ENCODE measurements at regions not wholly inside any gene's neighbourhood (a gene's known extent, or its start where the extent isn't known, plus 50 kb on each side); places are given as distances from the start of the nearest gene placed in this dataset.

- Histone ChIP-seq H3K36me3 (ENCODE audit: control insufficient read depth in 2 of 2, extremely low read depth in 1 of 2, insufficient read depth in 2 of 2, low read length in 2 of 2) (no peaks in the 10 kb centered on the region), H3K4me1 (ENCODE audit: control insufficient read depth, extremely low read depth, insufficient read depth, low read length) (peaks cover 75% of the 10 kb centered on the region), H3K27ac (ENCODE audit: control insufficient read depth, insufficient read depth, low read length) (peak overlapping the region; percentile 96), H2AFZ (ENCODE audit: control insufficient read depth, low read length) (no peak overlapping the region), H3K4me3 (ENCODE audit: control insufficient read depth in 2 of 3, extremely low read depth in 1 of 3, insufficient read depth in 2 of 3, low read depth in 1 of 3, low read length in 3 of 3) (peak overlapping the region in 1 of 3 experiments; percentile 29), H3K79me2 (ENCODE audit: control insufficient read depth, insufficient read depth, low read length) (peaks cover 69% of the 10 kb centered on the region), H3K9me3 (ENCODE audit: control insufficient read depth, low read depth, low read length) (no peaks in the 10 kb centered on the region), H4K20me1 (ENCODE audit: control insufficient read depth, extremely low read depth, insufficient read depth, low read length) (no peaks in the 10 kb centered on the region), H3K9me1 (ENCODE audit: control insufficient read depth, extremely low read depth, insufficient read depth, low read length) (no peaks in the 10 kb centered on the region), H3K27me3 (ENCODE audit: control insufficient read depth, extremely low read depth, insufficient read depth, low read length) (no peaks in the 10 kb centered on the region), H3K4me2 (ENCODE audit: control insufficient read depth, extremely low read depth, insufficient read depth, low read depth, low read length) (peak overlapping the region; percentile 99), H3K9ac (ENCODE audit: control insufficient read depth, extremely low read depth, insufficient read depth, low read length) (peak overlapping the region; percentile 20)
- FAIRE-seq (peak; percentile 32), DNase-seq (ENCODE audit: low read depth, low spot score) (no peak)
- TF ChIP-seq CTCF (optimal IDR thresholded peaks at IDR 0.05 in 1 of 3, IDR thresholded peaks at IDR 0.05 in 1 of 3, conservative IDR thresholded peaks at IDR 0.05 in 1 of 3; ENCODE audit: extremely low read depth in 1 of 3, insufficient read depth in 2 of 3, low read length in 3 of 3) (no peak), EZH2 (IDR thresholded peaks at IDR 0.05; ENCODE audit: low read length) (no peak)
- dilution Hi-C loops (cut with MboI; ENCODE audit: extremely low pct_ligation_motif_present, low sequenced_read_pairs): no loop called here
These were observed 203.3 kb upstream of the IL12A start for GRCh38 chr3:159785273-159785708.

- DNase-seq (ENCODE audit: low read depth, low spot score): no peak
- no peaks in the 10 kb centered on the region for H3K9me3 ChIP-seq (ENCODE audit: control insufficient read depth, low read depth, low read length)
- peak overlapping the region in 2 of 3 experiments; percentile 23 to 49 for H3K4me3 ChIP-seq (ENCODE audit: control insufficient read depth in 2 of 3, extremely low read depth in 1 of 3, insufficient read depth in 2 of 3, low read depth in 1 of 3, low read length in 3 of 3)
- no peaks in the 10 kb centered on the region for H4K20me1 ChIP-seq (ENCODE audit: control insufficient read depth, extremely low read depth, insufficient read depth, low read length)
- no peak overlapping the region for H2AFZ ChIP-seq (ENCODE audit: control insufficient read depth, low read length)
- no peak for FAIRE-seq
- dilution Hi-C loops (cut with MboI; ENCODE audit: extremely low pct_ligation_motif_present, low sequenced_read_pairs): no loop called here
- H3K27ac ChIP-seq (ENCODE audit: control insufficient read depth, insufficient read depth, low read length): peak overlapping the region; percentile 96
- peaks cover 2 to 4% of the 10 kb centered on the region in 2 experiments for H3K36me3 ChIP-seq (ENCODE audit: control insufficient read depth in 2 of 2, extremely low read depth in 1 of 2, insufficient read depth in 2 of 2, low read length in 2 of 2)
- H3K27me3 ChIP-seq (ENCODE audit: control insufficient read depth, extremely low read depth, insufficient read depth, low read length): no peaks in the 10 kb centered on the region
- peak overlapping the region; percentile 66 for H3K9ac ChIP-seq (ENCODE audit: control insufficient read depth, extremely low read depth, insufficient read depth, low read length)
- H3K4me1 ChIP-seq (ENCODE audit: control insufficient read depth, extremely low read depth, insufficient read depth, low read length): peaks cover 74% of the 10 kb centered on the region
- no peak for TF ChIP-seq CTCF (optimal IDR thresholded peaks at IDR 0.05 in 1 of 3, IDR thresholded peaks at IDR 0.05 in 1 of 3, conservative IDR thresholded peaks at IDR 0.05 in 1 of 3; ENCODE audit: extremely low read depth in 1 of 3, insufficient read depth in 2 of 3, low read length in 3 of 3)
- TF ChIP-seq EZH2 (IDR thresholded peaks at IDR 0.05; ENCODE audit: low read length): no peak
- peaks cover 68% of the 10 kb centered on the region for H3K79me2 ChIP-seq (ENCODE audit: control insufficient read depth, insufficient read depth, low read length)
- peak overlapping the region; percentile 79 for H3K4me2 ChIP-seq (ENCODE audit: control insufficient read depth, extremely low read depth, insufficient read depth, low read depth, low read length)
- no peaks in the 10 kb centered on the region for H3K9me1 ChIP-seq (ENCODE audit: control insufficient read depth, extremely low read depth, insufficient read depth, low read length)
These were observed 202.0 kb upstream of the IL12A start for GRCh38 chr3:159786489-159787177.
